Neuronal stem cell (in vitro differentiated cells): ENCODE measurements at regions not wholly inside any gene's neighbourhood (a gene's known extent, or its start where the extent isn't known, plus 50 kb on each side); places are given as distances from the start of the nearest gene placed in this dataset.
A peak's percentile ranks its signal among the peaks of the same experiment; 100 is the strongest.

ENCODE experiments used
- DNase-seq: peaks from one replicate; pipeline ENCODE4 v3.0.0-alpha.2; 2013; ENCODE audit warnings: low spot score
- H2AFZ ChIP-seq: one replicate; pipeline ENCODE4 v1.6.1; 2013; ENCODE audit warnings: mild to moderate bottlenecking, low read length, inconsistent platforms
- H2AK5ac ChIP-seq: 2 replicates; pipeline ENCODE4 v1.6.1; 2013; ENCODE audit warnings: low read depth, mild to moderate bottlenecking, inconsistent platforms, low read length, moderate library complexity, mixed read lengths
- H2BK120ac ChIP-seq: 2 replicates; pipeline ENCODE4 v1.6.1; 2013; ENCODE audit warnings: low read depth, mild to moderate bottlenecking, inconsistent platforms, low read length, moderate library complexity, mixed read lengths
- H2BK12ac ChIP-seq: one replicate; pipeline ENCODE4 v1.6.1; 2013; ENCODE audit warnings: low read length, inconsistent platforms
- H2BK15ac ChIP-seq: 2 replicates; pipeline ENCODE4 v1.6.1; 2013; ENCODE audit warnings: mild to moderate bottlenecking, low read length, inconsistent platforms, mixed read lengths
- H2BK5ac ChIP-seq: one replicate; pipeline ENCODE4 v1.6.1; 2013; ENCODE audit warnings: inconsistent platforms, mild to moderate bottlenecking, low read length, moderate library complexity
- H3K14ac ChIP-seq: one replicate; pipeline ENCODE4 v1.6.1; 2013; ENCODE audit warnings: low read length, inconsistent platforms
- H3K18ac ChIP-seq: 2 replicates; pipeline ENCODE4 v1.6.1; 2013; ENCODE audit warnings: low read length, inconsistent platforms
- H3K23ac ChIP-seq: 2 replicates; pipeline ENCODE4 v1.6.1; 2013; ENCODE audit warnings: low read depth, mild to moderate bottlenecking, mixed read lengths, low read length, inconsistent platforms; ENCODE audit not compliant: poor library complexity
- H3K27ac ChIP-seq: replicated peaks from 3 replicates; pipeline ENCODE4 v1.5.1; 2013; ENCODE audit warnings: low read length, inconsistent platforms
- H3K27me3 ChIP-seq, 3 experiments: 2 replicates each; pipeline ENCODE4 v1.6.1; 2013; ENCODE audit warnings: low read length in 3 of 3, mild to moderate bottlenecking in 2 of 3, inconsistent platforms in 1 of 3, low read depth in 1 of 3, mixed read lengths in 1 of 3, moderate library complexity in 1 of 3; ENCODE audit not compliant: control insufficient read depth in 3 of 3, insufficient read depth in 3 of 3
- H3K36me3 ChIP-seq, 2 donors: replicated peaks in 1 of 2; 2 replicates each; pipeline ENCODE4 v1.6.1; 2013; ENCODE audit warnings: low read length in 2 of 2; ENCODE audit not compliant: control insufficient read depth in 2 of 2, insufficient read depth in 2 of 2
- H3K4ac ChIP-seq: 2 replicates; pipeline ENCODE4 v1.6.1; 2013; ENCODE audit warnings: inconsistent platforms, mild to moderate bottlenecking, low read length, moderate library complexity
- H3K4me1 ChIP-seq, 2 donors: 1 replicate in 1 of 2; 2 replicates in 1 of 2; pipeline ENCODE4 v1.6.1; 2013; ENCODE audit warnings: low read length in 2 of 2, low read depth in 1 of 2; ENCODE audit not compliant: control insufficient read depth in 2 of 2, insufficient read depth in 1 of 2
- H3K4me2 ChIP-seq: one replicate; pipeline ENCODE4 v1.6.1; 2013; ENCODE audit warnings: mild to moderate bottlenecking, low read length, inconsistent platforms; ENCODE audit not compliant: insufficient read depth, poor library complexity, severe bottlenecking
- H3K4me3 ChIP-seq, 2 donors: 2 replicates each; pipeline ENCODE4 v1.5.1; 2013; ENCODE audit warnings: low read length in 2 of 2, mild to moderate bottlenecking in 2 of 2, inconsistent platforms in 1 of 2, moderate library complexity in 1 of 2
- H3K79me1 ChIP-seq: one replicate; pipeline ENCODE4 v1.6.1; 2013; ENCODE audit warnings: low read depth, mild to moderate bottlenecking, inconsistent platforms, low read length, moderate library complexity
- H3K9ac ChIP-seq: one replicate; pipeline ENCODE4 v1.6.1; 2013; ENCODE audit warnings: mild to moderate bottlenecking, low read depth, low read length, inconsistent platforms; ENCODE audit not compliant: poor library complexity
- H3K9me3 ChIP-seq, 2 donors: replicated peaks in 1 of 2; 2 replicates each; pipeline versions ENCODE3 to v1.6.1; 2013; ENCODE audit warnings: low read length in 2 of 2, mild to moderate bottlenecking in 2 of 2, inconsistent platforms in 1 of 2, low read depth in 1 of 2, mixed read lengths in 1 of 2, moderate library complexity in 1 of 2; ENCODE audit not compliant: control insufficient read depth in 2 of 2, insufficient read depth in 1 of 2
- H4K8ac ChIP-seq: one replicate; pipeline ENCODE4 v1.6.1; 2013; ENCODE audit warnings: low read depth, mild to moderate bottlenecking, inconsistent platforms, low read length, moderate library complexity
- H4K91ac ChIP-seq: one replicate; pipeline ENCODE4 v1.6.1; 2013; ENCODE audit warnings: low read length, low read depth, mild to moderate bottlenecking, inconsistent platforms; ENCODE audit not compliant: poor library complexity
- WGBS, 2 donors: extraction: QIAGEN DNeasy Blood & Tissue Kit; methylation state at CpG; one replicate each; pipeline ENCODE4 v1.1.7; 2013; ENCODE audit warnings: missing lambda C conversion rate in 2 of 2, mixed read lengths in 1 of 2; ENCODE audit not compliant: insufficient read length in 2 of 2, insufficient replicate concordance in 1 of 2; ENCODE audit errors: extremely low coverage in 2 of 2; 5-methylcytosine and 5-hydroxymethylcytosine counted together

- H3K4me3 ChIP-seq: no peak overlapping the region
- peaks cover 0 to 13% of the 10 kb centered on the region in 2 donors for H3K4me1 ChIP-seq
- H3K14ac ChIP-seq: no peak overlapping the region
- no peak overlapping the region for H3K9ac ChIP-seq
- H3K36me3 ChIP-seq: no peaks in the 10 kb centered on the region
- no peak overlapping the region for H3K4me2 ChIP-seq
- H3K27ac ChIP-seq: no peak overlapping the region
- peak overlapping the region; percentile 27 for H2BK15ac ChIP-seq
- H2BK5ac ChIP-seq: no peak overlapping the region
- H3K79me1 ChIP-seq: no peaks in the 10 kb centered on the region
- H3K23ac ChIP-seq: no peak overlapping the region
- no peak overlapping the region for H3K18ac ChIP-seq
- H4K91ac ChIP-seq: no peak overlapping the region
- H3K9me3 ChIP-seq: no peaks in the 10 kb centered on the region
- DNase-seq: no peak
- no CpG with 5 or more reads among the region's 14 CpGs for WGBS, 2 donors
- H2AK5ac ChIP-seq: peak overlapping the region; percentile 74
- no peak overlapping the region for H4K8ac ChIP-seq
- no peak overlapping the region for H2AFZ ChIP-seq
- H2BK120ac ChIP-seq: no peak overlapping the region
- H3K4ac ChIP-seq: no peak overlapping the region
- peaks cover 0 to 15% (median 0%) of the 10 kb centered on the region in 3 experiments for H3K27me3 ChIP-seq
- H2BK12ac ChIP-seq: no peak overlapping the region
Observed at GRCh38 chr4:3681191-3681590, 85.0 kb upstream of the ADRA2C start.

- Histone ChIP-seq H3K9me3 (no peaks in the 10 kb centered on the region), H2AK5ac (no peak overlapping the region), H3K4ac (no peak overlapping the region), H2BK15ac (no peak overlapping the region), H3K14ac (no peak overlapping the region), H3K27me3 (peaks cover 0 to 11% (median 0%) of the 10 kb centered on the region in 3 experiments), H2BK12ac (no peak overlapping the region), H3K36me3 (no peaks in the 10 kb centered on the region), H2BK120ac (no peak overlapping the region), H2BK5ac (no peak overlapping the region), H3K4me2 (no peak overlapping the region), H3K23ac (no peak overlapping the region), H4K91ac (no peak overlapping the region), H3K79me1 (no peaks in the 10 kb centered on the region), H3K4me1 (peaks cover 0 to 15% of the 10 kb centered on the region in 2 donors), H3K9ac (no peak overlapping the region), H4K8ac (no peak overlapping the region), H3K27ac (no peak overlapping the region), H2AFZ (no peak overlapping the region), H3K4me3 (no peak overlapping the region), H3K18ac (no peak overlapping the region)
- no peak for DNase-seq
- WGBS, 2 donors: no CpG with 5 or more reads among the region's 16 CpGs
Observed at GRCh38 chr4:3680656-3681055, 85.5 kb upstream of the ADRA2C start.

- Histone ChIP-seq H4K8ac (peak overlapping the region; percentile 43), H3K14ac (peak overlapping the region; percentile 71), H2AFZ (no peak overlapping the region), H3K27me3 (peaks cover 0 to 11% (median 0%) of the 10 kb centered on the region in 3 experiments), H2BK12ac (peak overlapping the region; percentile 94), H3K9ac (no peak overlapping the region), H2AK5ac (no peak overlapping the region), H3K4me1 (peaks cover 0 to 15% of the 10 kb centered on the region in 2 donors), H2BK15ac (peak overlapping the region; percentile 75), H3K4me3 (no peak overlapping the region), H2BK120ac (no peak overlapping the region), H3K18ac (peak overlapping the region; percentile 71), H3K36me3 (no peaks in the 10 kb centered on the region), H3K27ac (no peak overlapping the region), H3K4me2 (no peak overlapping the region), H3K9me3 (no peaks in the 10 kb centered on the region), H3K79me1 (no peaks in the 10 kb centered on the region), H3K4ac (no peak overlapping the region), H4K91ac (no peak overlapping the region), H3K23ac (peak overlapping the region; percentile 43), H2BK5ac (no peak overlapping the region)
- no peak for DNase-seq
- WGBS, 2 donors: no CpG with 5 or more reads among the region's 25 CpGs
Observed at GRCh38 chr4:3679851-3680311, 86.3 kb upstream of the ADRA2C start.

GRCh38 chr4:3679071-3679825 lies 86.9 kb upstream of the ADRA2C start:
- H2BK15ac ChIP-seq: peak overlapping the region; percentile 75
- no peak overlapping the region for H3K4me2 ChIP-seq
- no peak overlapping the region for H3K4me3 ChIP-seq
- H3K9ac ChIP-seq: peak overlapping the region; percentile 44
- no peaks in the 10 kb centered on the region for H3K79me1 ChIP-seq
- no peak overlapping the region for H4K8ac ChIP-seq
- H3K4me1 ChIP-seq: peaks cover 0 to 15% of the 10 kb centered on the region in 2 donors
- no peak overlapping the region for H3K27ac ChIP-seq
- H2BK120ac ChIP-seq: no peak overlapping the region
- peaks cover 0 to 11% (median 0%) of the 10 kb centered on the region in 3 experiments for H3K27me3 ChIP-seq
- no peak overlapping the region for H2AFZ ChIP-seq
- no peak overlapping the region for H2BK5ac ChIP-seq
- H2AK5ac ChIP-seq: peak overlapping the region; percentile 70
- H3K4ac ChIP-seq: no peak overlapping the region
- H3K36me3 ChIP-seq: no peaks in the 10 kb centered on the region
- peak overlapping the region; percentile 57 for H3K18ac ChIP-seq
- no CpG with 5 or more reads among the region's 26 CpGs for WGBS, 2 donors
- no peak for DNase-seq
- H3K23ac ChIP-seq: peak overlapping the region; percentile 65
- no peak overlapping the region for H4K91ac ChIP-seq
- no peaks in the 10 kb centered on the region for H3K9me3 ChIP-seq
- peak overlapping the region; percentile 63 for H3K14ac ChIP-seq
- peak overlapping the region; percentile 94 for H2BK12ac ChIP-seq
